ENCODE measurements at regions not wholly inside any gene's neighbourhood (a gene's known extent, or its start where the extent isn't known, plus 50 kb on each side); places are given as distances from the start of the nearest gene placed in this dataset.

DNA sequence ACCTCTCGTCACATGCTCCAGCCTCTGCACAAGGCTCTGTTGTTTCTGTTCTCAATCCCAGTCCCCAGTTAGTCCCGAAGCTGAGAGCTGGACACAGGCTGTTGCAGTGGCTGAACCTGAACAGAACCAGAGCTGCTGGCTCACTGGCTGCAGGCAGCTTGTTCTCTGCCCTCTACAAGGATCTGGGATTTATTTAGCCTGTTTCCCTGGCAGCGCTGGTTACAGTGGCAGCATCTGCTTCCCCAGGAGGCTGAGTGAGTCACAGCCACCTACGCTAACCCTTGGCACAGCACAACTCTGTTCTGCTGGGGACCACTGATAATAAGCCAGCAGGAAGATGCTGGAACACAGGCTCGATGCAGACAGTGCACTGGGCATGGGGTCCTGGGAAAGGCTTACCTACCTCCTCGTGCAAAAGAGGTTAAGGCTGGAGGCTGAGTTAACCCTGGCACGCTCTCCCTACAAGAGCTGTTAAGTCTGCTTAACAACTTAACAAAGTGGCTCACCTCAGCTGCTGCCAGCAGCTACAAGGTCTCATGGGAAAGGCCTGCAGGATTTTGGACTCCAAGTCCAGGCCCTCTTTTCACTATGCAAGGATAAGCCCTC is 299.6 kb downstream of the PCNX1 start:
- H3K9me3 ChIP-seq (ENCODE audit: insufficient read depth, low read depth, low read length): no peaks in the 10 kb centered on the region
- H2BK120ac ChIP-seq (ENCODE audit: insufficient read depth, low read length, poor library complexity): no peak overlapping the region
- no peak overlapping the region for H3K14ac ChIP-seq (ENCODE audit: low read length)
- H2AFZ ChIP-seq (ENCODE audit: insufficient read depth, low read length, poor library complexity): no peak overlapping the region
- H2BK5ac ChIP-seq (ENCODE audit: low read depth, low read length, poor library complexity): no peak overlapping the region
- H4K8ac ChIP-seq (ENCODE audit: low read depth, low read length): no peak overlapping the region
- no peak overlapping the region for H3K4me3 ChIP-seq (ENCODE audit: low read depth, low read length)
- H4K91ac ChIP-seq (ENCODE audit: low read depth, low read length): no peak overlapping the region
- no peak overlapping the region for H3K9ac ChIP-seq (ENCODE audit: low read length)
- H3K27ac ChIP-seq (ENCODE audit: low read depth, low read length): no peak overlapping the region
- no peak for DNase-seq
- H3K4me2 ChIP-seq (ENCODE audit: low read length): no peak overlapping the region
- H4K12ac ChIP-seq (ENCODE audit: low read depth, low read length): no peak overlapping the region
- H3K23ac ChIP-seq (ENCODE audit: low read length): no peak overlapping the region
- H3K36me3 ChIP-seq (ENCODE audit: control insufficient read depth in 1 of 2, insufficient read depth in 2 of 2, low read length in 2 of 2): no peaks in the 10 kb centered on the region
- H2AK5ac ChIP-seq (ENCODE audit: low read length): no peak overlapping the region
- H3K27me3 ChIP-seq (ENCODE audit: insufficient read depth, low read length): no peaks in the 10 kb centered on the region
- no peak overlapping the region for H3K18ac ChIP-seq (ENCODE audit: low read length)
- H3K4ac ChIP-seq (ENCODE audit: low read depth, low read length): no peak overlapping the region
- H3K79me1 ChIP-seq (ENCODE audit: low read length): no peaks in the 10 kb centered on the region
- H2BK12ac ChIP-seq (ENCODE audit: low read length): no peak overlapping the region
- WGBS (ENCODE audit: extremely low coverage, insufficient coverage, insufficient read length): no CpG with 5 or more reads among the region's 7 CpGs
- no peaks in the 10 kb centered on the region for H3K4me1 ChIP-seq (ENCODE audit: control insufficient read depth in 1 of 2, insufficient read depth in 2 of 2, low read length in 2 of 2)
- no peaks in the 10 kb centered on the region for H3K79me2 ChIP-seq (ENCODE audit: control insufficient read depth, insufficient read depth, low read length, poor library complexity)

DNA sequence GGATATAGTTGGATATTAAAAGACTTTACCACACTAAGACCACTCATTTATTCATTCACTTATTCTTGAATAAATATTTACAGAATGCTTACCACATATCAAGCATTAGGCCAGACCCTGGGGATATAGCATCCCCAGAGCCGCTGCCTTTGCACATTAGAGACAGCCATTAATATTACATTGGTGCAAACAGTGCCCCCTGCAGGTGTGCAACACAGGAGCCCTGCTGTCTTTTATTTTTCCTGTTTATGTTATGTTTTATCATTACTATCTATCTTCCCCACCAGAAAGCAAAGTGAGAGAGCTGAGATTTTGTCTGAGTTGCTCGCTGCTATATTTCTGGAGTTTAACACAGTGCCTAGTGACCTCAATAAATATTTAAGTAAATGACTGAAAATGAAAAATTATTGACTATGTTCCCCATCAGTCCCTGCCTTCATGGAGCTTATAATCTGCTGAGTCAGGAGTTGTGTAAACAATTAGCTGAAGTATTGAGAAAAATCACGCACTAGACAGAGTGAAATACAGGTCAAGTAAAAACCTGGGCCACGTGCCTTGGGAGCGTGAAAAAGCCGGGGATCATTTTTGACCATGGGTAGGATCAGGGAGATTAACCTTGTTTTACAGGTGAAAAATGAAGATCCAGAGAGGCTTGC is 301.6 kb downstream of the PCNX1 start:
- Histone ChIP-seq H3K27ac (ENCODE audit: low read depth, low read length) (no peak overlapping the region), H3K4me2 (ENCODE audit: low read length) (no peak overlapping the region), H2AK5ac (ENCODE audit: low read length) (no peak overlapping the region), H3K9ac (ENCODE audit: low read length) (no peak overlapping the region), H3K9me3 (ENCODE audit: insufficient read depth, low read depth, low read length) (peaks cover 2% of the 10 kb centered on the region), H3K79me1 (ENCODE audit: low read length) (no peaks in the 10 kb centered on the region), H3K36me3 (ENCODE audit: control insufficient read depth in 1 of 2, insufficient read depth in 2 of 2, low read length in 2 of 2) (no peaks in the 10 kb centered on the region), H3K14ac (ENCODE audit: low read length) (no peak overlapping the region), H2BK12ac (ENCODE audit: low read length) (no peak overlapping the region), H3K4me3 (ENCODE audit: low read depth, low read length) (no peak overlapping the region), H4K12ac (ENCODE audit: low read depth, low read length) (no peak overlapping the region), H3K79me2 (ENCODE audit: control insufficient read depth, insufficient read depth, low read length, poor library complexity) (no peaks in the 10 kb centered on the region), H2BK120ac (ENCODE audit: insufficient read depth, low read length, poor library complexity) (no peak overlapping the region), H3K18ac (ENCODE audit: low read length) (no peak overlapping the region), H2BK5ac (ENCODE audit: low read depth, low read length, poor library complexity) (no peak overlapping the region), H4K91ac (ENCODE audit: low read depth, low read length) (no peak overlapping the region), H4K8ac (ENCODE audit: low read depth, low read length) (no peak overlapping the region), H3K23ac (ENCODE audit: low read length) (no peak overlapping the region), H3K27me3 (ENCODE audit: insufficient read depth, low read length) (no peaks in the 10 kb centered on the region), H3K4ac (ENCODE audit: low read depth, low read length) (no peak overlapping the region), H3K4me1 (ENCODE audit: control insufficient read depth in 1 of 2, insufficient read depth in 2 of 2, low read length in 2 of 2) (no peaks in the 10 kb centered on the region), H2AFZ (ENCODE audit: insufficient read depth, low read length, poor library complexity) (no peak overlapping the region)
- DNase-seq: no peak
- WGBS (ENCODE audit: extremely low coverage, insufficient coverage, insufficient read length): no CpG with 5 or more reads among the region's 6 CpGs

DNA sequence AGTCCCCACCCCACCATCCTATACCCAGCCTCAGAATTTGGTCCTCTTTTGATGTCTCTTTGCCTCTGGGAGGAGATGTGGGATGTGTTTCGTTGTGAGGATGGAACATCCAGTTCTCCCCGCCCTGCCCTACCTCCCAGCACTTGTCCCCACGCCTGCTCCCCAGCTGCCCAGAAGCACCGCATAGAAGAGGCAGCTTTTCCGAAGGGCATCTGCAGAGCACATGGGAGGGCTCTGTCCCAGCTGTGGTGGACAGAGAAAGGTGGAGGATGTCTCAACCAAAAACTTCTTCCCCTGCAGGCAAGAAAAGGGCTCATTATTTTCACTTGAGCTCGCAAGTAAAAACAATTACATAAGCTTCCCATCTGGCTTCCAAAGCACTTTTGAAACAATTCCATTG is 302.6 kb downstream of the PCNX1 start:
- H3K4me3 ChIP-seq (ENCODE audit: low read depth, low read length): no peak overlapping the region
- no peak overlapping the region for H2BK120ac ChIP-seq (ENCODE audit: insufficient read depth, low read length, poor library complexity)
- H4K91ac ChIP-seq (ENCODE audit: low read depth, low read length): no peak overlapping the region
- no peak overlapping the region for H3K4me2 ChIP-seq (ENCODE audit: low read length)
- no peak overlapping the region for H3K4ac ChIP-seq (ENCODE audit: low read depth, low read length)
- H3K23ac ChIP-seq (ENCODE audit: low read length): no peak overlapping the region
- H2BK5ac ChIP-seq (ENCODE audit: low read depth, low read length, poor library complexity): no peak overlapping the region
- no peak overlapping the region for H3K27ac ChIP-seq (ENCODE audit: low read depth, low read length)
- no peak overlapping the region for H3K18ac ChIP-seq (ENCODE audit: low read length)
- H4K12ac ChIP-seq (ENCODE audit: low read depth, low read length): no peak overlapping the region
- H2AFZ ChIP-seq (ENCODE audit: insufficient read depth, low read length, poor library complexity): no peak overlapping the region
- H3K9me3 ChIP-seq (ENCODE audit: insufficient read depth, low read depth, low read length): peaks cover 2% of the 10 kb centered on the region
- H3K27me3 ChIP-seq (ENCODE audit: insufficient read depth, low read length): no peaks in the 10 kb centered on the region
- H3K79me1 ChIP-seq (ENCODE audit: low read length): no peaks in the 10 kb centered on the region
- no peak overlapping the region for H3K9ac ChIP-seq (ENCODE audit: low read length)
- H2AK5ac ChIP-seq (ENCODE audit: low read length): no peak overlapping the region
- no peaks in the 10 kb centered on the region for H3K79me2 ChIP-seq (ENCODE audit: control insufficient read depth, insufficient read depth, low read length, poor library complexity)
- H3K36me3 ChIP-seq (ENCODE audit: control insufficient read depth in 1 of 2, insufficient read depth in 2 of 2, low read length in 2 of 2): no peaks in the 10 kb centered on the region
- DNase-seq: no peak
- H3K14ac ChIP-seq (ENCODE audit: low read length): no peak overlapping the region
- no CpG with 5 or more reads among the region's 6 CpGs for WGBS (ENCODE audit: extremely low coverage, insufficient coverage, insufficient read length)
- no peak overlapping the region for H4K8ac ChIP-seq (ENCODE audit: low read depth, low read length)
- no peaks in the 10 kb centered on the region for H3K4me1 ChIP-seq (ENCODE audit: control insufficient read depth in 1 of 2, insufficient read depth in 2 of 2, low read length in 2 of 2)
- no peak overlapping the region for H2BK12ac ChIP-seq (ENCODE audit: low read length)

DNA sequence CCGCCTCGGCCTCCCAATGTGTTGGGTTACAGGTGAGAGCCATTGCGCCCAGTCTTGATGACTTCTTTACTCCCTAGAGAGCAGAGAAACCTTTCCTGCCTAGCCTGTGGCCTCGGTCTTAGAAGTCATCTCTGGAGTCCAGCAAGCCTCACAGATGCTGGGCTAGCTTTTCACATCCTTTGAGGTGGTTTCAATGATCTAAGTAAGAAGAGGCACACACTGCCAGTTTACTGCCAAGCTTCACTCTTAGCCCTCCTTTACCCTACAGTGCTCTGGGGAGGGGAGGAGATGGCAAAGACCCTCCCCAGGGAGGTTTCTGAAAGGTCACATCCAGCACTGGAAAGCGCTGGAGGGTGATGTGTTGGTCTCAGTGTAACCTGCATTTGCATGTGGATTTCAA is 304.8 kb downstream of the PCNX1 start:
- Histone ChIP-seq H2BK5ac (ENCODE audit: low read depth, low read length, poor library complexity) (no peak overlapping the region), H3K36me3 (ENCODE audit: control insufficient read depth in 1 of 2, insufficient read depth in 2 of 2, low read length in 2 of 2) (no peaks in the 10 kb centered on the region), H3K4me3 (ENCODE audit: low read depth, low read length) (no peak overlapping the region), H2BK120ac (ENCODE audit: insufficient read depth, low read length, poor library complexity) (no peak overlapping the region), H3K27ac (ENCODE audit: low read depth, low read length) (no peak overlapping the region), H4K12ac (ENCODE audit: low read depth, low read length) (no peak overlapping the region), H3K9ac (ENCODE audit: low read length) (no peak overlapping the region), H3K27me3 (ENCODE audit: insufficient read depth, low read length) (no peaks in the 10 kb centered on the region), H2BK12ac (ENCODE audit: low read length) (no peak overlapping the region), H2AFZ (ENCODE audit: insufficient read depth, low read length, poor library complexity) (no peak overlapping the region), H4K91ac (ENCODE audit: low read depth, low read length) (no peak overlapping the region), H3K14ac (ENCODE audit: low read length) (no peak overlapping the region), H3K4ac (ENCODE audit: low read depth, low read length) (no peak overlapping the region), H3K79me1 (ENCODE audit: low read length) (no peaks in the 10 kb centered on the region), H3K4me2 (ENCODE audit: low read length) (no peak overlapping the region), H3K9me3 (ENCODE audit: insufficient read depth, low read depth, low read length) (peaks cover 4% of the 10 kb centered on the region), H3K79me2 (ENCODE audit: control insufficient read depth, insufficient read depth, low read length, poor library complexity) (no peaks in the 10 kb centered on the region), H3K4me1 (ENCODE audit: control insufficient read depth in 1 of 2, insufficient read depth in 2 of 2, low read length in 2 of 2) (no peaks in the 10 kb centered on the region), H3K23ac (ENCODE audit: low read length) (no peak overlapping the region), H2AK5ac (ENCODE audit: low read length) (no peak overlapping the region), H4K8ac (ENCODE audit: low read depth, low read length) (no peak overlapping the region), H3K18ac (ENCODE audit: low read length) (no peak overlapping the region)
- no CpG with 5 or more reads among the region's 5 CpGs for WGBS (ENCODE audit: extremely low coverage, insufficient coverage, insufficient read length)
- DNase-seq: no peak
